HL-60 (cell line): ENCODE measurements at regions not wholly inside any gene's neighbourhood (a gene's known extent, or its start where the extent isn't known, plus 50 kb on each side); places are given as distances from the start of the nearest gene placed in this dataset.

Experiments used
- DNase-seq, 2 experiments: peaks; one replicate each; pipeline ENCODE4 v3.0.0-alpha.2; 2010 to 2020; ENCODE audit warnings: low read depth in 1 of 2, low spot score in 1 of 2
- H3K27ac ChIP-seq: fragments of 250-450 bp; sonication (Bioruptor Pico); replicated peaks from 2 replicates; pipeline ENCODE4 v1.5.1; 2020; ENCODE audit warnings: mild to moderate bottlenecking, moderate library complexity
- H3K27me3 ChIP-seq: fragments of 250-450 bp; sonication (Bioruptor Pico); 2 replicates; pipeline ENCODE4 v1.5.1; 2021; ENCODE audit warnings: mild to moderate bottlenecking, moderate library complexity; ENCODE audit not compliant: insufficient read depth, poor library complexity, severe bottlenecking
- H3K4me3 ChIP-seq: replicated peaks from 2 replicates; pipeline ENCODE4 v1.5.1; 2011; ENCODE audit warnings: mild to moderate bottlenecking, control low read depth, low read length; ENCODE audit not compliant: insufficient read depth
- GABPA ChIP-seq: IDR thresholded peaks from 2 replicates; pipeline ENCODE4 v1.6.1; 2012; ENCODE audit warnings: low read depth
- POLR2AphosphoS5 ChIP-seq: IDR thresholded peaks from 2 replicates; pipeline ENCODE4 v1.6.1; 2012; ENCODE audit warnings: low read depth
- SPI1 ChIP-seq: IDR thresholded peaks from 2 replicates; pipeline ENCODE4 v1.6.1; 2012; ENCODE audit warnings: low read depth, mild to moderate bottlenecking, borderline replicate concordance
- TF ChIP-seq, protein P1 (sequence below): IDR thresholded peaks from one replicate; pipeline ENCODE4 v1.5.1; 2011; ENCODE audit warnings: low read length, control low read depth, inconsistent platforms; ENCODE audit not compliant: insufficient read depth
- TF ChIP-seq, protein P2 (sequence below): IDR thresholded peaks from 2 replicates; pipeline ENCODE4 v1.6.1; 2012; ENCODE audit warnings: low read depth; ENCODE audit not compliant: insufficient replicate concordance

DNA sequence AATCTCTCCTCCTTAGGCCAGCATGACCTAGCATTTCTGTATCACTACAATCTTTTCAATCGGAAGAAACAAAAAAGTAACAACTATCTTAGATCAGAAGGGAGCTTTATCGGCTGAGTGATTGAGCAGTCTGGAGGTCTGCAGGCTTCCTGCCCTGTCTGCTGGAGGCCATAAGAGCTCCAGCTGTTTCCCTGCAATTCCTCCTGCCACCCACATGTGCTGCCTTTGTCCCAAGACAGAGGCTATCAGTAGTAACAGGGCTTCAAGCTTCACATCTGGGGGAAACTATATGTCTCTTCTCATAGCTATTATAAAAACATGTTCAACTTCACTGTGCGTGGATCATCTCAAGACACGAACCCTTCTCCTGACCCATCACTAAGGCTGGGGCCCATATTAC, 70.1 kb upstream of the VWC2 start:
- no peak for DNase-seq
- Histone ChIP-seq H3K27me3 (no peaks in the 10 kb centered on the region), H3K4me3 (no peak overlapping the region), H3K27ac (no peak overlapping the region)
- TF ChIP-seq, protein P1, sequence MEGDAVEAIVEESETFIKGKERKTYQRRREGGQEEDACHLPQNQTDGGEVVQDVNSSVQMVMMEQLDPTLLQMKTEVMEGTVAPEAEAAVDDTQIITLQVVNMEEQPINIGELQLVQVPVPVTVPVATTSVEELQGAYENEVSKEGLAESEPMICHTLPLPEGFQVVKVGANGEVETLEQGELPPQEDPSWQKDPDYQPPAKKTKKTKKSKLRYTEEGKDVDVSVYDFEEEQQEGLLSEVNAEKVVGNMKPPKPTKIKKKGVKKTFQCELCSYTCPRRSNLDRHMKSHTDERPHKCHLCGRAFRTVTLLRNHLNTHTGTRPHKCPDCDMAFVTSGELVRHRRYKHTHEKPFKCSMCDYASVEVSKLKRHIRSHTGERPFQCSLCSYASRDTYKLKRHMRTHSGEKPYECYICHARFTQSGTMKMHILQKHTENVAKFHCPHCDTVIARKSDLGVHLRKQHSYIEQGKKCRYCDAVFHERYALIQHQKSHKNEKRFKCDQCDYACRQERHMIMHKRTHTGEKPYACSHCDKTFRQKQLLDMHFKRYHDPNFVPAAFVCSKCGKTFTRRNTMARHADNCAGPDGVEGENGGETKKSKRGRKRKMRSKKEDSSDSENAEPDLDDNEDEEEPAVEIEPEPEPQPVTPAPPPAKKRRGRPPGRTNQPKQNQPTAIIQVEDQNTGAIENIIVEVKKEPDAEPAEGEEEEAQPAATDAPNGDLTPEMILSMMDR: no peak
- no peak for TF ChIP-seq GABPA
- no peak for TF ChIP-seq SPI1
- TF ChIP-seq POLR2AphosphoS5: no peak
- TF ChIP-seq, protein P2, sequence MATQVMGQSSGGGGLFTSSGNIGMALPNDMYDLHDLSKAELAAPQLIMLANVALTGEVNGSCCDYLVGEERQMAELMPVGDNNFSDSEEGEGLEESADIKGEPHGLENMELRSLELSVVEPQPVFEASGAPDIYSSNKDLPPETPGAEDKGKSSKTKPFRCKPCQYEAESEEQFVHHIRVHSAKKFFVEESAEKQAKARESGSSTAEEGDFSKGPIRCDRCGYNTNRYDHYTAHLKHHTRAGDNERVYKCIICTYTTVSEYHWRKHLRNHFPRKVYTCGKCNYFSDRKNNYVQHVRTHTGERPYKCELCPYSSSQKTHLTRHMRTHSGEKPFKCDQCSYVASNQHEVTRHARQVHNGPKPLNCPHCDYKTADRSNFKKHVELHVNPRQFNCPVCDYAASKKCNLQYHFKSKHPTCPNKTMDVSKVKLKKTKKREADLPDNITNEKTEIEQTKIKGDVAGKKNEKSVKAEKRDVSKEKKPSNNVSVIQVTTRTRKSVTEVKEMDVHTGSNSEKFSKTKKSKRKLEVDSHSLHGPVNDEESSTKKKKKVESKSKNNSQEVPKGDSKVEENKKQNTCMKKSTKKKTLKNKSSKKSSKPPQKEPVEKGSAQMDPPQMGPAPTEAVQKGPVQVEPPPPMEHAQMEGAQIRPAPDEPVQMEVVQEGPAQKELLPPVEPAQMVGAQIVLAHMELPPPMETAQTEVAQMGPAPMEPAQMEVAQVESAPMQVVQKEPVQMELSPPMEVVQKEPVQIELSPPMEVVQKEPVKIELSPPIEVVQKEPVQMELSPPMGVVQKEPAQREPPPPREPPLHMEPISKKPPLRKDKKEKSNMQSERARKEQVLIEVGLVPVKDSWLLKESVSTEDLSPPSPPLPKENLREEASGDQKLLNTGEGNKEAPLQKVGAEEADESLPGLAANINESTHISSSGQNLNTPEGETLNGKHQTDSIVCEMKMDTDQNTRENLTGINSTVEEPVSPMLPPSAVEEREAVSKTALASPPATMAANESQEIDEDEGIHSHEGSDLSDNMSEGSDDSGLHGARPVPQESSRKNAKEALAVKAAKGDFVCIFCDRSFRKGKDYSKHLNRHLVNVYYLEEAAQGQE: no peak

DNA sequence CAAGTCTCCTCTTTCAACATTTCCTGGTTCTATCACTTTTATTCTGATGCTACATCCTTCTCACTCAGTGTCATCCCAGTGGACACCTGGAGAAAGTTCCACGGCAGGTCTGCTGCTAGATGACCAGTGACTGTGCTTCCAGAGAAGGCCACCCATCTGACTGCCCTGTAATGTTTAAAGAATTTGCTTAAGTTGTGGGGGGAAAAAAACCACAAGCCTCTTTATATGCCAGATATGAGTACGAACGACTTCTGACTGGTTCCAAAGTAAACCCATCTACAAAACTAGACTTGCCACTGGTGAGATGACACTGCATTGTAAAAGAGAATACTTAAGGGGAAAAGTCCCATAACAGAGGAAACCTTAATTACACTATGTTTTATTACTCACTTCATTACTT, 69.6 kb upstream of the VWC2 start:
- no peak overlapping the region for H3K4me3 ChIP-seq
- no peaks in the 10 kb centered on the region for H3K27me3 ChIP-seq
- no peak overlapping the region for H3K27ac ChIP-seq
- no peak for DNase-seq
- TF ChIP-seq, protein P2: no peak
- TF ChIP-seq GABPA (no peak), SPI1 (no peak), POLR2AphosphoS5 (no peak)
- TF ChIP-seq, protein P1: no peak

DNA sequence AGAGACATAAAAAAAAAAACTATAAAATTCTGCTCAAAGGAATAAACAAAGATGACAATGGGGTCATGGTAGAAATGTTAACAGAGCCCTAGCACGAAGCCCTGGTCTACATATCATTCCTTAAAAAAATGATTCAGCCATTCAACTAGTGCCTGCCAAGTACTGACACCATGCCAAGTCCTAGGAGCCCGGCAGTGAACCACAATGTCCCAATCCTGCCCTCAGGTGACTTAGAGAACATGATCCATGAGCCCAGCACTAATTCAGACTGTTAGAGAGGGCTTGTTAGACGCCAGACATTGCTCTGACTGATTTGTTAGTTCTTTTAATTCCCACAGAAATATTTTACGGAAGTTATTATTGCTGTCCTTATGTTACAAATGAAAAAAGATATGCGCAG, 67.3 kb upstream of the VWC2 start:
- Histone ChIP-seq H3K27me3 (no peaks in the 10 kb centered on the region), H3K27ac (no peak overlapping the region), H3K4me3 (no peak overlapping the region)
- TF ChIP-seq, protein P2: no peak
- TF ChIP-seq POLR2AphosphoS5: no peak
- TF ChIP-seq GABPA: no peak
- TF ChIP-seq, protein P1: no peak
- TF ChIP-seq SPI1: no peak
- DNase-seq: no peak
